B cell (primary cell): ENCODE measurements at regions not wholly inside any gene's neighbourhood (a gene's known extent, or its start where the extent isn't known, plus 50 kb on each side); places are given as distances from the start of the nearest gene placed in this dataset.
A peak's percentile ranks its signal among the peaks of the same experiment; 100 is the strongest.

ENCODE experiments used
- ATAC-seq: fragments of 200-7000 bp; cut with Tn5 transposase; one replicate; pipeline ENCODE4 v1.10.0; 2021; ENCODE audit warnings: low read depth, mild to moderate bottlenecking, moderate number of reproducible peaks, moderate library complexity
- CTCF ChIA-PET: fragments of 350-600 bp; sonication (Branson Sonifier 250); formaldehyde crosslinking; loops from one replicate; lab custom pipeline; 2021; ENCODE audit warnings: antibody characterized with exemption, inconsistent platforms; lab: Charles Lee
- POLR2A ChIA-PET: fragments of 350-600 bp; sonication (Branson Sonifier 250); formaldehyde crosslinking; loops from one replicate; lab custom pipeline; 2021; ENCODE audit warnings: antibody characterized with exemption; lab: Charles Lee
- DNase-seq: peaks from one replicate; pipeline ENCODE4 v3.0.0; 2013
- H2AFZ ChIP-seq: 2 replicates; pipeline ENCODE4 v1.6.1; 2012; ENCODE audit warnings: mild to moderate bottlenecking, low read depth, low read length; ENCODE audit not compliant: insufficient read depth, poor library complexity, severe bottlenecking
- H3K27ac ChIP-seq, 2 donors: 1 replicate in 1 of 2; 2 replicates in 1 of 2; pipeline ENCODE4 v1.5.1; 2012 to 2013; ENCODE audit warnings: low read length in 2 of 2, mild to moderate bottlenecking in 2 of 2, moderate library complexity in 1 of 2
- H3K27me3 ChIP-seq, 4 experiments: fragments of 200-600 bp in 1 of 4; sonication (generic) in 1 of 4; replicated peaks in 1 of 4; 1 replicate in 2 of 4; 2 replicates in 2 of 4; pipeline versions ENCODE4 v1.6.1 to v1.7.0; 2013 to 2016; ENCODE audit warnings: low read length in 3 of 4, mild to moderate bottlenecking in 2 of 4, mixed read lengths in 1 of 4, moderate library complexity in 1 of 4; ENCODE audit not compliant: insufficient read depth in 4 of 4, control insufficient read depth in 3 of 4; ENCODE audit errors: control extremely low read depth in 1 of 4
- H3K36me3 ChIP-seq, 2 experiments: replicated peaks in 1 of 2; 1 replicate in 1 of 2; 2 replicates in 1 of 2; pipeline versions ENCODE4 v1.6.1 to v1.7.1; 2013; ENCODE audit warnings: low read length in 1 of 2; ENCODE audit not compliant: insufficient read depth in 2 of 2, control insufficient read depth in 1 of 2; ENCODE audit errors: control extremely low read depth in 1 of 2, extremely low read depth in 1 of 2
- H3K4me1 ChIP-seq, 2 donors: fragments of 200-600 bp in 1 of 2; sonication (generic) in 1 of 2; 1 replicate in 1 of 2; 2 replicates in 1 of 2; pipeline versions ENCODE4 v1.5.1 to v1.6.1; 2013 to 2017; ENCODE audit warnings: low read length in 2 of 2; ENCODE audit not compliant: control insufficient read depth in 2 of 2, insufficient read depth in 2 of 2
- H3K4me2 ChIP-seq: replicated peaks from 2 replicates; pipeline ENCODE3; 2012; ENCODE audit warnings: mild to moderate bottlenecking, low read depth, low read length; ENCODE audit not compliant: poor library complexity, severe bottlenecking
- H3K4me3 ChIP-seq, 5 experiments: fragments of 200-600 bp in 1 of 5; sonication (generic) in 1 of 5; 1 replicate in 3 of 5; 2 replicates in 2 of 5; pipeline versions ENCODE4 v1.5.1 to v1.7.0; 2011 to 2016; ENCODE audit warnings: low read length in 4 of 5, mild to moderate bottlenecking in 4 of 5, low read depth in 2 of 5, control low read depth in 1 of 5, moderate library complexity in 1 of 5; ENCODE audit not compliant: insufficient read depth in 1 of 5; ENCODE audit errors: control extremely low read depth in 1 of 5, extremely low read depth in 1 of 5
- H3K79me2 ChIP-seq: fragments of 200-600 bp; sonication (generic); one replicate; pipeline ENCODE4 v1.6.0; 2016; ENCODE audit warnings: low read length; ENCODE audit not compliant: control insufficient read depth, insufficient read depth
- H3K9ac ChIP-seq: fragments of 200-600 bp; sonication (generic); 2 replicates; pipeline ENCODE4 v1.6.1; 2017; ENCODE audit warnings: mild to moderate bottlenecking, low read length, moderate library complexity
- H3K9me3 ChIP-seq, 3 donors: one replicate each; pipeline versions ENCODE4 v1.6.1 to v1.7.1; 2013; ENCODE audit warnings: low read length in 2 of 3; ENCODE audit not compliant: control insufficient read depth in 2 of 3, insufficient read depth in 1 of 3; ENCODE audit errors: control extremely low read depth in 1 of 3
- H4K20me1 ChIP-seq: 2 replicates; pipeline ENCODE4 v1.6.0; 2012; ENCODE audit warnings: mild to moderate bottlenecking, low read length; ENCODE audit not compliant: insufficient read depth, control insufficient read depth, poor library complexity, severe bottlenecking
- H3K27ac Mint-ChIP-seq: one replicate; pipeline ENCODE4 v1.8.0; 2021; ENCODE audit warnings: mixed read lengths
- H3K27me3 Mint-ChIP-seq: one replicate; pipeline ENCODE4 v1.8.0; 2021; ENCODE audit warnings: mixed read lengths
- H3K4me1 Mint-ChIP-seq: one replicate; pipeline ENCODE4 v1.8.0; 2021; ENCODE audit warnings: mixed read lengths
- H3K4me3 Mint-ChIP-seq: one replicate; pipeline ENCODE4 v1.8.0; 2021; ENCODE audit warnings: mixed read lengths
- H3K9me3 Mint-ChIP-seq: one replicate; pipeline ENCODE4 v1.8.0; 2022; ENCODE audit warnings: mixed read lengths; ENCODE audit not compliant: insufficient read depth
- EZH2 ChIP-seq: IDR thresholded peaks from 2 replicates; pipeline ENCODE4 v1.6.1; 2012; ENCODE audit warnings: borderline replicate concordance, low read depth, mild to moderate bottlenecking, moderate library complexity, low read length; ENCODE audit not compliant: insufficient read depth, poor library complexity, severe bottlenecking
- WGBS: methylation state at CpG from one replicate; pipeline ENCODE4 v1.1.5; 2013; ENCODE audit warnings: missing lambda C conversion rate; ENCODE audit not compliant: insufficient coverage; 5-methylcytosine and 5-hydroxymethylcytosine counted together
- intact Hi-C: fragments of 100-400 bp; cut with micrococcal nuclease; formaldehyde crosslinking; loops from one replicate; pipeline ENCODE4 v1.10.0; 2022
- TF ChIP-seq, protein P1 (sequence below): fragments of 200-600 bp; IDR thresholded peaks from one replicate; pipeline ENCODE4 v1.8.0; 2022; ENCODE audit warnings: antibody characterized with exemption, mild to moderate bottlenecking

DNA sequence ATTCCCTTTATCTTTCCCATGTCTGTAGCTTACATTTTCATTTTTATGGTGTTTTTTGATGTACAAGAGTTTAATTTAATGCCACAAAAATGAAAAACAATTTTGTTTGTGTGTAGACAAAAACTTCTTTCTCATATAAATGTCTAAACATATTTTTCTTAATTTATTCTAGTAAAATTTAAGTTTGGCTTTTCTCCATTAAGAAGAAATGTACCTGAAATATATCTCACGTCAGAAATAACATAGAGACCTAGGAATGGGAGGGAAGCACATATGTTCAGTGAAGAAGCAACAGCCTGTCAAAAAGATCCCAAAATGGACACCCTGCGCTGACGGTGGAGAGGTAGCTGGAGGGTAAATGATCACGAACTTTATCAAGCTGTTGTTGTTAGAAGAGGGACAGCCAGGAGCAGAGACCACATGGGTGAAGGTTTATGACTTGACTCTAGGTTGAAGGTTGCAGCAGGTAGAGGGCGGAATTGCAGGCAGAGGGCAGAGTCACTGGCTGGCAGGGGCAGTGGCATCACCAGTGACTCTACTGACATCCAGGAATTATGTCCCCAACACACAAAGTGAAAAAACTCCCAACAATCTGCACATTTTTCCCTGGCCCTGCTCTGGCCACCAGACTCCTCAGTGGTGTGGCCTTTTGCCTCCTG, 225.9 kb upstream of the PRSS58 start:
- no peaks in the 10 kb centered on the region for H3K79me2 ChIP-seq
- CTCF ChIA-PET: interaction anchor here (0.6 to 3.0 kb wide), 11 partner anchors 8 to 643 kb away, joined by 3 to 14 read pairs (median 5); no protein-coding TSS in a partner anchor
- no peak overlapping the region for H2AFZ ChIP-seq
- POLR2A ChIA-PET: no interaction called here
- intact Hi-C loops: loop anchor here (5.0 kb wide), 1 partner anchor 506 kb away; no protein-coding TSS in a partner anchor
- H3K9ac ChIP-seq: no peak overlapping the region
- H3K4me2 ChIP-seq: no peak overlapping the region
- no peaks in the 10 kb centered on the region for H3K9me3 ChIP-seq
- TF ChIP-seq, protein P1, sequence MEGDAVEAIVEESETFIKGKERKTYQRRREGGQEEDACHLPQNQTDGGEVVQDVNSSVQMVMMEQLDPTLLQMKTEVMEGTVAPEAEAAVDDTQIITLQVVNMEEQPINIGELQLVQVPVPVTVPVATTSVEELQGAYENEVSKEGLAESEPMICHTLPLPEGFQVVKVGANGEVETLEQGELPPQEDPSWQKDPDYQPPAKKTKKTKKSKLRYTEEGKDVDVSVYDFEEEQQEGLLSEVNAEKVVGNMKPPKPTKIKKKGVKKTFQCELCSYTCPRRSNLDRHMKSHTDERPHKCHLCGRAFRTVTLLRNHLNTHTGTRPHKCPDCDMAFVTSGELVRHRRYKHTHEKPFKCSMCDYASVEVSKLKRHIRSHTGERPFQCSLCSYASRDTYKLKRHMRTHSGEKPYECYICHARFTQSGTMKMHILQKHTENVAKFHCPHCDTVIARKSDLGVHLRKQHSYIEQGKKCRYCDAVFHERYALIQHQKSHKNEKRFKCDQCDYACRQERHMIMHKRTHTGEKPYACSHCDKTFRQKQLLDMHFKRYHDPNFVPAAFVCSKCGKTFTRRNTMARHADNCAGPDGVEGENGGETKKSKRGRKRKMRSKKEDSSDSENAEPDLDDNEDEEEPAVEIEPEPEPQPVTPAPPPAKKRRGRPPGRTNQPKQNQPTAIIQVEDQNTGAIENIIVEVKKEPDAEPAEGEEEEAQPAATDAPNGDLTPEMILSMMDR: peak; percentile 49
- TF ChIP-seq EZH2: no peak
- H3K4me1 ChIP-seq: peaks cover 14 to 25% of the 10 kb centered on the region in 2 donors
- H3K36me3 ChIP-seq: no peaks in the 10 kb centered on the region
- H4K20me1 ChIP-seq: no peaks in the 10 kb centered on the region
- H3K4me3 ChIP-seq: no peak overlapping the region
- DNase-seq: no peak
- WGBS: 88% methylated on average over 5 of the region's 5 CpGs
- Mint-ChIP-seq H3K27me3 (peaks cover 13% of the 10 kb centered on the region), H3K4me3 (no peak overlapping the region), H3K9me3 (no peaks in the 10 kb centered on the region), H3K4me1 (peaks cover 24% of the 10 kb centered on the region), H3K27ac (no peak overlapping the region)
- H3K27me3 ChIP-seq: peaks cover 0 to 5% (median 0%) of the 10 kb centered on the region in 4 experiments
- no peak for ATAC-seq
- H3K27ac ChIP-seq: no peak overlapping the region

DNA sequence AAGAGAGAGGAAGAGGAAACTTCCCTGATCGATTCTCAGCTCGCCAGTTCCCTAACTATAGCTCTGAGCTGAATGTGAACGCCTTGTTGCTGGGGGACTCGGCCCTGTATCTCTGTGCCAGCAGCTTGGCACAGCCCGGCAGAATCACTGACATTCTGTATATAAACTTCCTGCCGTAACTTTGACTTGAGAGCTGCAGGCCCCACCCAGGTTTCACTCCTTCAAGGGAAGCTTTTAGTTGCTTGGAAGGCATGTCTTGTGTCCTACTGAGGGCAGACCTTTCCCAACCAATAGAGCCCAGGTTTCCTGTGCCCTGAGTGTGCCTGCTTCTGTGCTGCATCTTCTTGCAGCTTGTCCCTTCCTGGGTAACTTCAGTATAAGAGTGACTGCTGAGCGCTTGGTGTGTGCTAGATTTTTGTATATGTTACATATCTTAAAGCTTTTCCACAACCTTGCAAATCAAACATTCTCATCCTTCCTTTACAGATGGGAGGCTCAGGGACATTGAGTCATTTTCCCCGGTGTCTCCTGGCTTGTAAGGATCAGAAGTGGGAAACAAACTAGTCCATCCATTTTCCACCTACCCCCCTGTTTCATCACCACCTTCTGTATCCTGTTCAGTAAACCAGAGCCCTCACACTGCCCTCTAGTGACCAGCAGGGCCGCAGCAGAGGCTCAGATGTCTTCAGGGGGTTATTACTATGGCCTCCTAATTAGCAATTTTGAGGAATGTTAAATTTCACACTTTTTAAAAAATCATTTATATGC, 225.2 kb upstream of the PRSS58 start:
- H3K27ac ChIP-seq: no peak overlapping the region
- Mint-ChIP-seq H3K9me3 (no peaks in the 10 kb centered on the region), H3K4me1 (peaks cover 24% of the 10 kb centered on the region), H3K4me3 (no peak overlapping the region), H3K27ac (no peak overlapping the region), H3K27me3 (peaks cover 13% of the 10 kb centered on the region)
- no peaks in the 10 kb centered on the region for H3K9me3 ChIP-seq
- H4K20me1 ChIP-seq: no peaks in the 10 kb centered on the region
- no peaks in the 10 kb centered on the region for H3K79me2 ChIP-seq
- TF ChIP-seq EZH2: no peak
- TF ChIP-seq, protein P1: peak; percentile 73
- DNase-seq (peak; percentile 45), ATAC-seq (peak; percentile 61)
- no peaks in the 10 kb centered on the region for H3K36me3 ChIP-seq
- no peak overlapping the region for H3K4me3 ChIP-seq
- peak overlapping the region; percentile 57 for H2AFZ ChIP-seq
- ChIA-PET POLR2A (no interaction called here), CTCF (interaction anchor here (0.5 to 3.0 kb wide), 13 partner anchors 9 to 644 kb away, joined by 3 to 14 read pairs (median 3); no protein-coding TSS in a partner anchor)
- peaks cover 0 to 5% (median 0%) of the 10 kb centered on the region in 4 experiments for H3K27me3 ChIP-seq
- 14% methylated on average over 3 of the region's 9 CpGs for WGBS
- intact Hi-C loops: loop anchor here (5.0 kb wide), 1 partner anchor 506 kb away; no protein-coding TSS in a partner anchor
- H3K4me1 ChIP-seq: peaks cover 14 to 25% of the 10 kb centered on the region in 2 donors
- peak overlapping the region; percentile 33 for H3K4me2 ChIP-seq
- H3K9ac ChIP-seq: no peak overlapping the region
